Hepatocyte (in vitro differentiated cells): ENCODE measurements at regions not wholly inside any gene's neighbourhood (a gene's known extent, or its start where the extent isn't known, plus 50 kb on each side); places are given as distances from the start of the nearest gene placed in this dataset.
"Not testable (repeated sequence)": the region's sequence is repeated elsewhere in the genome, so short reads cannot be mapped to it uniquely, and the experiment has no call there.

Experiments
- DNase-seq: peaks from one replicate; pipeline ENCODE4 v3.0.0-alpha.2; 2016; ENCODE audit warnings: low spot score
- H2AFZ ChIP-seq: fragments of 200-600 bp; sonication (generic); 2 replicates; pipeline ENCODE4 v1.6.0; 2016; ENCODE audit warnings: antibody characterized with exemption, mild to moderate bottlenecking
- H3K27ac ChIP-seq: fragments of 200-600 bp; sonication (generic); 2 replicates; pipeline ENCODE4 v1.5.1; 2016; ENCODE audit warnings: mild to moderate bottlenecking
- H3K27me3 ChIP-seq: fragments of 200-600 bp; sonication (generic); 2 replicates; pipeline ENCODE4 v1.6.1; 2016
- H3K36me3 ChIP-seq: fragments of 200-600 bp; sonication (generic); replicated peaks from 2 replicates; pipeline ENCODE4 v1.5.1; 2016; ENCODE audit warnings: low read depth; ENCODE audit not compliant: insufficient read depth
- H3K4me1 ChIP-seq: fragments of 200-600 bp; sonication (generic); 2 replicates; pipeline ENCODE4 v1.5.1; 2016; ENCODE audit warnings: mild to moderate bottlenecking, moderate library complexity; ENCODE audit not compliant: insufficient read depth
- H3K4me2 ChIP-seq: fragments of 200-600 bp; sonication (generic); 2 replicates; pipeline ENCODE4 v1.6.0; 2016
- H3K4me3 ChIP-seq: fragments of 200-600 bp; sonication (generic); 2 replicates; pipeline ENCODE4 v1.5.1; 2016; ENCODE audit warnings: mild to moderate bottlenecking
- H3K79me2 ChIP-seq: fragments of 200-600 bp; sonication (generic); 2 replicates; pipeline ENCODE4 v1.6.0; 2017; ENCODE audit warnings: mild to moderate bottlenecking
- H3K9me2 ChIP-seq: fragments of 200-600 bp; sonication (generic); replicated peaks from 2 replicates; pipeline ENCODE4 v1.6.0; 2017; ENCODE audit warnings: mild to moderate bottlenecking; ENCODE audit not compliant: insufficient read depth
- H3K9me3 ChIP-seq: fragments of 200-600 bp; sonication (generic); 2 replicates; pipeline ENCODE4 v1.5.1; 2016; ENCODE audit warnings: low read depth, mild to moderate bottlenecking
- H4K20me1 ChIP-seq: fragments of 200-600 bp; sonication (generic); 2 replicates; pipeline ENCODE4 v1.6.0; 2016; ENCODE audit warnings: mild to moderate bottlenecking; ENCODE audit not compliant: insufficient read depth, poor library complexity, severe bottlenecking
- EZH2 ChIP-seq: fragments of 200-600 bp; sonication (generic); IDR thresholded peaks from 2 replicates; pipeline ENCODE4 v1.6.1; 2016; ENCODE audit warnings: antibody characterized with exemption, mild to moderate bottlenecking, borderline replicate concordance
- EZH2phosphoT487 ChIP-seq: fragments of 200-600 bp; sonication (generic); IDR thresholded peaks from one replicate; pipeline ENCODE4 v1.6.1; 2018; ENCODE audit warnings: antibody characterized with exemption, mild to moderate bottlenecking, low read depth, moderate library complexity; ENCODE audit not compliant: unreplicated experiment, severe bottlenecking
- WGBS: methylation state at CpG from one replicate; pipeline ENCODE4 v1.1.6; 2016; ENCODE audit warnings: low lambda C conversion rate; ENCODE audit errors: missing lambda C conversion rate; 5-methylcytosine and 5-hydroxymethylcytosine counted together
- TF ChIP-seq, protein P1 (sequence below): fragments of 200-600 bp; sonication (generic); IDR thresholded peaks from 2 replicates; pipeline ENCODE4 v1.5.1; 2016; ENCODE audit warnings: antibody characterized with exemption, mild to moderate bottlenecking; ENCODE audit not compliant: poor library complexity

DNA sequence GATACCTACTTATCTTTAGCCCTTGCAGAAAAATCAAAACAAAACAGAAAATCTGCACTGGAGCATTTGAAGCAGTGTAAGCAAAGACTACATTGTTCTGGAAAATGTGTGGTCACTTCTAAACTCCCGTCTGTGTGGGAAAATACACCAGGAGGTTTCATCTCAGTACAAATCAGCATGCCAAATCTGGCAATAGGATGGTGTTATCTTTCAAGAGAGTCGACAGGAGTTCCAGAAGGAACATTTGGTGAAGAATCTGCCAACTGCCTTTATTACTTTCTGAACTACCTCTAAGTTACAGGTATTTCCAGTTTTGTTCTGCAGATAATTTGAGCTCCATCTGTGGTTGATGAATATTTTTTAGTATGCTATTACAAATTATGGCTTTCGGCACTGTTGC, 1348.0 kb downstream of the RAPGEF2 start:
- H3K9me2 ChIP-seq = no peaks in the 10 kb centered on the region
- H3K4me1 ChIP-seq = no peaks in the 10 kb centered on the region
- no peak overlapping the region for H3K4me3 ChIP-seq
- no peaks in the 10 kb centered on the region for H3K79me2 ChIP-seq
- H3K9me3 ChIP-seq = no peaks in the 10 kb centered on the region
- H3K4me2 ChIP-seq = no peak overlapping the region
- no peak overlapping the region for H3K27ac ChIP-seq
- TF ChIP-seq, protein P1, sequence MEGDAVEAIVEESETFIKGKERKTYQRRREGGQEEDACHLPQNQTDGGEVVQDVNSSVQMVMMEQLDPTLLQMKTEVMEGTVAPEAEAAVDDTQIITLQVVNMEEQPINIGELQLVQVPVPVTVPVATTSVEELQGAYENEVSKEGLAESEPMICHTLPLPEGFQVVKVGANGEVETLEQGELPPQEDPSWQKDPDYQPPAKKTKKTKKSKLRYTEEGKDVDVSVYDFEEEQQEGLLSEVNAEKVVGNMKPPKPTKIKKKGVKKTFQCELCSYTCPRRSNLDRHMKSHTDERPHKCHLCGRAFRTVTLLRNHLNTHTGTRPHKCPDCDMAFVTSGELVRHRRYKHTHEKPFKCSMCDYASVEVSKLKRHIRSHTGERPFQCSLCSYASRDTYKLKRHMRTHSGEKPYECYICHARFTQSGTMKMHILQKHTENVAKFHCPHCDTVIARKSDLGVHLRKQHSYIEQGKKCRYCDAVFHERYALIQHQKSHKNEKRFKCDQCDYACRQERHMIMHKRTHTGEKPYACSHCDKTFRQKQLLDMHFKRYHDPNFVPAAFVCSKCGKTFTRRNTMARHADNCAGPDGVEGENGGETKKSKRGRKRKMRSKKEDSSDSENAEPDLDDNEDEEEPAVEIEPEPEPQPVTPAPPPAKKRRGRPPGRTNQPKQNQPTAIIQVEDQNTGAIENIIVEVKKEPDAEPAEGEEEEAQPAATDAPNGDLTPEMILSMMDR = no peak
- TF ChIP-seq EZH2 = no peak
- TF ChIP-seq EZH2phosphoT487 = no peak
- 61% methylated on average over 3 of the region's 3 CpGs for WGBS
- H3K27me3 ChIP-seq = no peaks in the 10 kb centered on the region
- no peak overlapping the region for H2AFZ ChIP-seq
- DNase-seq = no peak
- no peaks in the 10 kb centered on the region for H3K36me3 ChIP-seq
- H4K20me1 ChIP-seq = no peaks in the 10 kb centered on the region

DNA sequence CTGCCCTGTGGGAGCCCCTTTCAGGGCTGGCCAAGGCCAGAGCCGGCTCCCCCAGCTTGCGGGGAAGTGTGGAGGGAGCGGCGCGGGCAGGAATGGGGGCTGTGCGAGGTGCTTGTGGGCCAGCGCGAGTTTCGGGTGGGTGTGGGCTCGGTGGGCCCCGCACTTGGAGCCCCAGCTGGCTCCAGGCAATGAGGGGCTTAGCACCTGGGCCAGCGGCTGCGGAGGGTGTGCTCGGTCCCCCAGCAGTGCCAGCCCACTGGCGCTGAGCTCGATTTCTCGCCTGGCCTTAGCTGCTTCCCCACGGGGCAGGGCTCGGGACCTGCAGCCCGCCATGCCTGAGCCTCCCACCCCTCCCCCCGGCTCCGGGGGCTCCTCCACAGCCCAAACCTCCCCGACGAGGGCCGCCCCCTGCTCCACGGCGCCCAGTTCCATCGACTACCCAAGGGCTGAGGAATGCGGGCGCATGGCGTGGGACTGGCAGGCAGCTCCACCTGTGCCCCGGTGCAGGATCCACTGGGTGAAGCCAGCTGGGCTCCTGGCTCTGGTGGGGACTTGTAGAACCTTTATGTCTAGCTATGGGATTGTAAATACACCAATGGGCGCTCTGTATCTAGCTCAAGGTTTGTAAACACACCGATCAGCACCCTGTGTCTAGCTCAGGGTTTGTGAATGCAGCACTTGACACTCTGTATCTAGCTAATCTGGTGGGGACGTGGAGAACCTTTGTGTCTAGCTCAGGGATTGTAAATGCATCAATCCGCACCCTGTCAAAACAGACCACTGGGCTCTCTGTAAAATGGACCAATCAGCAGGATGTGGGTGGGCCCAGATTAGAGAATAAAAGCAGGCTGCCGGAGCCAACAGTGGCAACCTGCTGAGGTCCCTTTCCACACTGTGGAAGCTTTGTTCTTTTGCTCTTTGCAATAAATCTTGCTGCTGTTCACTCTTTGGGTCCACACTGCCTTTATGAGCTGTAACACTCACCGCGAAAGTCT, 1379.1 kb downstream of the RAPGEF2 start:
- not testable (repeated sequence) for H2AFZ ChIP-seq, H3K4me1 ChIP-seq, H3K4me3 ChIP-seq, DNase-seq, H4K20me1 ChIP-seq, H3K27ac ChIP-seq, H3K27me3 ChIP-seq, H3K36me3 ChIP-seq, H3K9me2 ChIP-seq, H3K79me2 ChIP-seq, H3K9me3 ChIP-seq, H3K4me2 ChIP-seq
- WGBS = 96% methylated on average over 27 of the region's 39 CpGs

DNA sequence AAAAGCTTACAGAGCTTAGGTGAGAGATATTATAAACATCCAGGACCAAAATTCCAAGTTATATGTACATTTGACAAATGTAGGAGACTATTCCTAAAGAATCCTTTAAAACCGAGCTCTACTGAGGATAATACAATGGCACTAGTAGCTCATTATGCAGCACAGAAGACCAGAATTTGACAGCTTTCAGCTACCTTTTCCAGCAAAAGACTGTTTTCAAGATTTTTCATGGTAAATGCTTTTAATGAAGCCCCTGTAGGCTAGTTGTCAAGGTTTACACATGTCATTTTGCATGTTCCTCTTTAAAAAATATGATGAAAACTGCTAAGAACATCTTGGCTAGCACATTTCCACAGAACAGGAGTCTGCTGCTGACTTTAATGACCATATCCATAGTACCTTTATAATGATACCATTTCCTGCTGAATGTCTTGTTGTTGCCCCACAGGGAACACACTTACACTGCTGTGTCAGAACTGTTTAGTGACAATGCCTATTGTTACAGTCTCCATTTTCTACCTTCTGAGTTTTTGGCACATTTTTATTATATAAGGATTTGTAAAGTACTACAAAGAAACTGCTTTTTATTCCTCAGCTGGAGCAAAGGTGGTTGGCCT, 1382.3 kb downstream of the RAPGEF2 start:
- Histone ChIP-seq H2AFZ (no peak overlapping the region), H3K4me3 (no peak overlapping the region), H3K36me3 (no peaks in the 10 kb centered on the region), H3K27me3 (no peaks in the 10 kb centered on the region), H3K9me3 (no peaks in the 10 kb centered on the region), H3K79me2 (no peaks in the 10 kb centered on the region), H3K9me2 (no peaks in the 10 kb centered on the region), H4K20me1 (no peaks in the 10 kb centered on the region), H3K4me2 (no peak overlapping the region), H3K4me1 (no peaks in the 10 kb centered on the region), H3K27ac (no peak overlapping the region)
- TF ChIP-seq, protein P1 = no peak
- TF ChIP-seq EZH2 (no peak), EZH2phosphoT487 (no peak)
- WGBS = 77% methylated on average over 1 of the region's 1 CpG
- DNase-seq = no peak

DNA sequence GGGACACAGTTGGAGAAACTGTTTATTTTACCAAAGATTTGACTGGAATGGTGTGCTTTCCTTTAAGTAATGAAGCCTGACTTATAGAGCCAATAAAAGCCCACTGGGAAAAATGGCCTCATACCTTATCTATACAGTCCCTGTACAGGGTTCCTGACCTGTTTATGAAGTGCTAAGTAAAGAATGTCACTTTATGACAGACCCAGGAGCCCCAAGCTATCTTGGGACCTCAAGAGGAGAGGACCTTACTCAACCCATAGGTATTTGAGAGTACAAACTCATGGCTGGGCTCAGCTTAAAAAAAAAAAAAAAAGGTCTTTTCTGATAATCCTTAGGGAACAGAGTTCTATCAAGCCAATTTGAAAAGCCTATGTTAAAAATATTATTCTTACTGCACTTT, 1389.3 kb downstream of the RAPGEF2 start:
- Histone ChIP-seq H3K4me2 (no peak overlapping the region), H3K4me3 (no peak overlapping the region), H2AFZ (no peak overlapping the region), H3K9me3 (no peaks in the 10 kb centered on the region), H3K27ac (no peak overlapping the region), H3K36me3 (no peaks in the 10 kb centered on the region), H3K4me1 (no peaks in the 10 kb centered on the region), H3K79me2 (no peaks in the 10 kb centered on the region), H3K9me2 (no peaks in the 10 kb centered on the region), H4K20me1 (no peaks in the 10 kb centered on the region), H3K27me3 (no peaks in the 10 kb centered on the region)
- DNase-seq = no peak
- TF ChIP-seq EZH2 (no peak), EZH2phosphoT487 (no peak)
- TF ChIP-seq, protein P1 = no peak
